B cell (primary cell): ENCODE measurements at regions not wholly inside any gene's neighbourhood (a gene's known extent, or its start where the extent isn't known, plus 50 kb on each side); places are given as distances from the start of the nearest gene placed in this dataset.
A peak's percentile ranks its signal among the peaks of the same experiment; 100 is the strongest.

Source experiments
- ATAC-seq: fragments of 200-7000 bp; cut with Tn5 transposase; one replicate; pipeline ENCODE4 v1.10.0; 2021; ENCODE audit warnings: low read depth, mild to moderate bottlenecking, moderate number of reproducible peaks, moderate library complexity
- CTCF ChIA-PET: fragments of 350-600 bp; sonication (Branson Sonifier 250); formaldehyde crosslinking; loops from one replicate; lab custom pipeline; 2021; ENCODE audit warnings: antibody characterized with exemption, inconsistent platforms; lab: Charles Lee
- POLR2A ChIA-PET: fragments of 350-600 bp; sonication (Branson Sonifier 250); formaldehyde crosslinking; loops from one replicate; lab custom pipeline; 2021; ENCODE audit warnings: antibody characterized with exemption; lab: Charles Lee
- DNase-seq: peaks from one replicate; pipeline ENCODE4 v3.0.0; 2013
- H2AFZ ChIP-seq: 2 replicates; pipeline ENCODE4 v1.6.1; 2012; ENCODE audit warnings: mild to moderate bottlenecking, low read depth, low read length; ENCODE audit not compliant: insufficient read depth, poor library complexity, severe bottlenecking
- H3K27ac ChIP-seq, 2 donors: 1 replicate in 1 of 2; 2 replicates in 1 of 2; pipeline ENCODE4 v1.5.1; 2012 to 2013; ENCODE audit warnings: low read length in 2 of 2, mild to moderate bottlenecking in 2 of 2, moderate library complexity in 1 of 2
- H3K27me3 ChIP-seq, 4 experiments: fragments of 200-600 bp in 1 of 4; sonication (generic) in 1 of 4; replicated peaks in 1 of 4; 1 replicate in 2 of 4; 2 replicates in 2 of 4; pipeline versions ENCODE4 v1.6.1 to v1.7.0; 2013 to 2016; ENCODE audit warnings: low read length in 3 of 4, mild to moderate bottlenecking in 2 of 4, mixed read lengths in 1 of 4, moderate library complexity in 1 of 4; ENCODE audit not compliant: insufficient read depth in 4 of 4, control insufficient read depth in 3 of 4; ENCODE audit errors: control extremely low read depth in 1 of 4
- H3K36me3 ChIP-seq, 2 experiments: replicated peaks in 1 of 2; 1 replicate in 1 of 2; 2 replicates in 1 of 2; pipeline versions ENCODE4 v1.6.1 to v1.7.1; 2013; ENCODE audit warnings: low read length in 1 of 2; ENCODE audit not compliant: insufficient read depth in 2 of 2, control insufficient read depth in 1 of 2; ENCODE audit errors: control extremely low read depth in 1 of 2, extremely low read depth in 1 of 2
- H3K4me1 ChIP-seq, 2 donors: fragments of 200-600 bp in 1 of 2; sonication (generic) in 1 of 2; 1 replicate in 1 of 2; 2 replicates in 1 of 2; pipeline versions ENCODE4 v1.5.1 to v1.6.1; 2013 to 2017; ENCODE audit warnings: low read length in 2 of 2; ENCODE audit not compliant: control insufficient read depth in 2 of 2, insufficient read depth in 2 of 2
- H3K4me2 ChIP-seq: replicated peaks from 2 replicates; pipeline ENCODE3; 2012; ENCODE audit warnings: mild to moderate bottlenecking, low read depth, low read length; ENCODE audit not compliant: poor library complexity, severe bottlenecking
- H3K4me3 ChIP-seq, 5 experiments: fragments of 200-600 bp in 1 of 5; sonication (generic) in 1 of 5; 1 replicate in 3 of 5; 2 replicates in 2 of 5; pipeline versions ENCODE4 v1.5.1 to v1.7.0; 2011 to 2016; ENCODE audit warnings: low read length in 4 of 5, mild to moderate bottlenecking in 4 of 5, low read depth in 2 of 5, control low read depth in 1 of 5, moderate library complexity in 1 of 5; ENCODE audit not compliant: insufficient read depth in 1 of 5; ENCODE audit errors: control extremely low read depth in 1 of 5, extremely low read depth in 1 of 5
- H3K79me2 ChIP-seq: fragments of 200-600 bp; sonication (generic); one replicate; pipeline ENCODE4 v1.6.0; 2016; ENCODE audit warnings: low read length; ENCODE audit not compliant: control insufficient read depth, insufficient read depth
- H3K9ac ChIP-seq: fragments of 200-600 bp; sonication (generic); 2 replicates; pipeline ENCODE4 v1.6.1; 2017; ENCODE audit warnings: mild to moderate bottlenecking, low read length, moderate library complexity
- H3K9me3 ChIP-seq, 3 donors: one replicate each; pipeline versions ENCODE4 v1.6.1 to v1.7.1; 2013; ENCODE audit warnings: low read length in 2 of 3; ENCODE audit not compliant: control insufficient read depth in 2 of 3, insufficient read depth in 1 of 3; ENCODE audit errors: control extremely low read depth in 1 of 3
- H4K20me1 ChIP-seq: 2 replicates; pipeline ENCODE4 v1.6.0; 2012; ENCODE audit warnings: mild to moderate bottlenecking, low read length; ENCODE audit not compliant: insufficient read depth, control insufficient read depth, poor library complexity, severe bottlenecking
- H3K27ac Mint-ChIP-seq: one replicate; pipeline ENCODE4 v1.8.0; 2021; ENCODE audit warnings: mixed read lengths
- H3K27me3 Mint-ChIP-seq: one replicate; pipeline ENCODE4 v1.8.0; 2021; ENCODE audit warnings: mixed read lengths
- H3K4me1 Mint-ChIP-seq: one replicate; pipeline ENCODE4 v1.8.0; 2021; ENCODE audit warnings: mixed read lengths
- H3K4me3 Mint-ChIP-seq: one replicate; pipeline ENCODE4 v1.8.0; 2021; ENCODE audit warnings: mixed read lengths
- H3K9me3 Mint-ChIP-seq: one replicate; pipeline ENCODE4 v1.8.0; 2022; ENCODE audit warnings: mixed read lengths; ENCODE audit not compliant: insufficient read depth
- EZH2 ChIP-seq: IDR thresholded peaks from 2 replicates; pipeline ENCODE4 v1.6.1; 2012; ENCODE audit warnings: borderline replicate concordance, low read depth, mild to moderate bottlenecking, moderate library complexity, low read length; ENCODE audit not compliant: insufficient read depth, poor library complexity, severe bottlenecking
- WGBS: methylation state at CpG from one replicate; pipeline ENCODE4 v1.1.5; 2013; ENCODE audit warnings: missing lambda C conversion rate; ENCODE audit not compliant: insufficient coverage; 5-methylcytosine and 5-hydroxymethylcytosine counted together
- intact Hi-C: fragments of 100-400 bp; cut with micrococcal nuclease; formaldehyde crosslinking; loops from one replicate; pipeline ENCODE4 v1.10.0; 2022
- TF ChIP-seq, protein P1 (sequence below): fragments of 200-600 bp; IDR thresholded peaks from one replicate; pipeline ENCODE4 v1.8.0; 2022; ENCODE audit warnings: antibody characterized with exemption, mild to moderate bottlenecking

DNA sequence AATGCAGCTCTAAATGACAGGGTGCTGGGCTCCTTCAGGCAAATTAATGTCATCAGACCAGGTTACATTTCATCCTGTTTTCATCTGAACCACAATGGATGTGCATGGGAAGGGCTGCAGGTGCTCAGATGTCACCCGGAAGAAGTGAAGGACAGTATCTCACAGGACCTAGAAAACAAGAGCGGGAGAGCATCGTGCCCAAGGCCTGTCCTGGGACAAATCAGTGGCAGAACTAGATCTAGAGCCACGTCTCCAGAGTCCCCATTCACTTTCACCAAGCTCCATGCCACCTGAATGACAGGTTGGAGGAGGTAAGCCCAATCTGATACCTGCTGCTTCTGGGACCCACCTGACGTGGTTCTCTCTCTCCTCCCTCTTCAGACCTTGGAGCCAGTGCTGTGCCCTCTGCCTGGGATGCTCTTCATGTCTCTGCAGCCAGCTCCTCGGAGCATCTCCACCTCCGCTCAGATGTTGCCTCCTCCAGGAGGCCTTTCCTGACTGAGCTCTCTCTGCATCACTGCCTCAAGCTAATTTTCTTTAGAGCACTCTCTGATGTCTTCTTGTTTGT is 77.3 kb downstream of the CPN2 start:
- no peak overlapping the region for H3K9ac ChIP-seq
- H3K9me3 ChIP-seq = no peaks in the 10 kb centered on the region
- H3K4me3 ChIP-seq = no peak overlapping the region
- no peak overlapping the region for H3K27ac Mint-ChIP-seq
- H3K27me3 Mint-ChIP-seq = peaks cover 31% of the 10 kb centered on the region
- H3K4me1 Mint-ChIP-seq = peaks cover 12% of the 10 kb centered on the region
- H3K4me3 Mint-ChIP-seq = no peak overlapping the region
- DNase-seq = no peak
- no peaks in the 10 kb centered on the region for H3K9me3 Mint-ChIP-seq
- TF ChIP-seq, protein P1, sequence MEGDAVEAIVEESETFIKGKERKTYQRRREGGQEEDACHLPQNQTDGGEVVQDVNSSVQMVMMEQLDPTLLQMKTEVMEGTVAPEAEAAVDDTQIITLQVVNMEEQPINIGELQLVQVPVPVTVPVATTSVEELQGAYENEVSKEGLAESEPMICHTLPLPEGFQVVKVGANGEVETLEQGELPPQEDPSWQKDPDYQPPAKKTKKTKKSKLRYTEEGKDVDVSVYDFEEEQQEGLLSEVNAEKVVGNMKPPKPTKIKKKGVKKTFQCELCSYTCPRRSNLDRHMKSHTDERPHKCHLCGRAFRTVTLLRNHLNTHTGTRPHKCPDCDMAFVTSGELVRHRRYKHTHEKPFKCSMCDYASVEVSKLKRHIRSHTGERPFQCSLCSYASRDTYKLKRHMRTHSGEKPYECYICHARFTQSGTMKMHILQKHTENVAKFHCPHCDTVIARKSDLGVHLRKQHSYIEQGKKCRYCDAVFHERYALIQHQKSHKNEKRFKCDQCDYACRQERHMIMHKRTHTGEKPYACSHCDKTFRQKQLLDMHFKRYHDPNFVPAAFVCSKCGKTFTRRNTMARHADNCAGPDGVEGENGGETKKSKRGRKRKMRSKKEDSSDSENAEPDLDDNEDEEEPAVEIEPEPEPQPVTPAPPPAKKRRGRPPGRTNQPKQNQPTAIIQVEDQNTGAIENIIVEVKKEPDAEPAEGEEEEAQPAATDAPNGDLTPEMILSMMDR = no peak
- TF ChIP-seq EZH2 = no peak
- intact Hi-C loops = no loop called here
- H3K36me3 ChIP-seq = no peaks in the 10 kb centered on the region
- no peak for ATAC-seq
- H3K27me3 ChIP-seq = peaks cover 0 to 43% (median 6%) of the 10 kb centered on the region in 4 experiments
- ChIA-PET POLR2A (interaction anchor here (0.6 kb wide), 1 partner anchor 39 kb away, joined by 8 read pairs; no protein-coding TSS in a partner anchor), CTCF (no interaction called here)
- H4K20me1 ChIP-seq = no peaks in the 10 kb centered on the region
- no peak overlapping the region for H3K4me2 ChIP-seq
- H3K27ac ChIP-seq = no peak overlapping the region
- WGBS = 93% methylated on average over 7 of the region's 7 CpGs
- no peaks in the 10 kb centered on the region for H3K79me2 ChIP-seq
- H2AFZ ChIP-seq = no peak overlapping the region
- H3K4me1 ChIP-seq = peaks cover 7 to 10% of the 10 kb centered on the region in 2 donors

DNA sequence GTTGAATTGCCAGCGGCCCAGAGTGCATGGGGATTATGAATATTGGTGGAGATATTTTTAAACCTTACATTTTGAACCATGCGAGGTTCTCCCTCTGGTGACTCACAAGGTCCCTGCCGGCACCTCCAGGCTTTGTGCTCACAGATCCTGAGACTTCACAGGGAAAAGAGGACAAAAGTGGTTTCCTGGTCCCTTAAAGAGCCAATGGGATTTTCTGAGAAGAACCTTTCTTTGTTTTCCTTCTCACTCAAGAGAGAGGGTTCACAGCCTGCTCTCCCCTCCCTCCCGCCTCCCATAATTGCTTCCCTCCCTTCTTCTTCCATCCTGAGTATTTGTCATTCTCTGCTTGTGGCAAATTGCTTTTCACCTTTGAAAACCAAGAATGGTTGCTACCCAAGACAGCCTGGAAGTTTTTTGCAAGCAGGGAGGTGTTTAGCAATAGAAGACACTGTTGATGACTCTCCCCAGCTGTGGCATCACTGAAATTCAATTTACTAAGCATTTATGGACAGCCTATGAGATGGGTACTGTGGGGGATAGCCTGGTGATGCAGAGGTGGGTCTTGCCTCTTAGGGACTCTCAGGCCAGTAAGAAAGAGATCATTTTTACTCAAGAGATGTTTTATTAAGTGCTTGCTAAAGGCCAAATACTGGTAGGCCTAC is 76.6 kb downstream of the CPN2 start:
- H3K27ac ChIP-seq = no peak overlapping the region
- no peaks in the 10 kb centered on the region for H3K79me2 ChIP-seq
- Mint-ChIP-seq H3K27me3 (peaks cover 30% of the 10 kb centered on the region), H3K27ac (peak overlapping the region; percentile 72), H3K4me3 (no peak overlapping the region), H3K9me3 (no peaks in the 10 kb centered on the region), H3K4me1 (peaks cover 12% of the 10 kb centered on the region)
- peaks cover 0 to 39% (median 7%) of the 10 kb centered on the region in 4 experiments for H3K27me3 ChIP-seq
- H3K36me3 ChIP-seq = no peaks in the 10 kb centered on the region
- ChIA-PET CTCF (no interaction called here), POLR2A (interaction anchor here (0.6 kb wide), 2 partner anchors 40 to 489 kb away, joined by 3 to 8 read pairs; no protein-coding TSS in a partner anchor)
- no peak for TF ChIP-seq EZH2
- TF ChIP-seq, protein P1 = no peak
- DNase-seq (no peak), ATAC-seq (no peak)
- no peak overlapping the region for H3K4me2 ChIP-seq
- no peak overlapping the region for H3K9ac ChIP-seq
- 94% methylated on average over 2 of the region's 4 CpGs for WGBS
- no peak overlapping the region for H3K4me3 ChIP-seq
- H2AFZ ChIP-seq = no peak overlapping the region
- H4K20me1 ChIP-seq = no peaks in the 10 kb centered on the region
- no peaks in the 10 kb centered on the region for H3K9me3 ChIP-seq
- H3K4me1 ChIP-seq = peaks cover 5 to 7% of the 10 kb centered on the region in 2 donors
- intact Hi-C loops = no loop called here
